Panc1 (cell line): ENCODE measurements at regions not wholly inside any gene's neighbourhood (a gene's known extent, or its start where the extent isn't known, plus 50 kb on each side); places are given as distances from the start of the nearest gene placed in this dataset.

Experiments used
- POLR2AphosphoS5 ChIP-seq: IDR thresholded peaks from 2 replicates; pipeline ENCODE4 v1.6.1; 2012; ENCODE audit warnings: mild to moderate bottlenecking, low read depth, low read length, moderate library complexity
- SIN3A ChIP-seq: IDR thresholded peaks from 2 replicates; pipeline ENCODE4 v1.6.1; 2012; ENCODE audit warnings: low read depth, mild to moderate bottlenecking, low read length, moderate library complexity, borderline replicate concordance; ENCODE audit not compliant: insufficient read depth
- TF ChIP-seq, protein P1 (sequence below): fragments of 450-650 bp; IDR thresholded peaks from 2 replicates; pipeline ENCODE4 v1.5.1; 2017; ENCODE audit warnings: mild to moderate bottlenecking
- TF ChIP-seq, protein P2 (sequence below), 2 experiments: IDR thresholded peaks; 2 replicates each; pipeline ENCODE4 v1.6.1; 2011 to 2012; ENCODE audit warnings: low read depth in 2 of 2, control low read depth in 1 of 2, low read length in 1 of 2, mild to moderate bottlenecking in 1 of 2, moderate library complexity in 1 of 2; ENCODE audit not compliant: insufficient read depth in 1 of 2

DNA sequence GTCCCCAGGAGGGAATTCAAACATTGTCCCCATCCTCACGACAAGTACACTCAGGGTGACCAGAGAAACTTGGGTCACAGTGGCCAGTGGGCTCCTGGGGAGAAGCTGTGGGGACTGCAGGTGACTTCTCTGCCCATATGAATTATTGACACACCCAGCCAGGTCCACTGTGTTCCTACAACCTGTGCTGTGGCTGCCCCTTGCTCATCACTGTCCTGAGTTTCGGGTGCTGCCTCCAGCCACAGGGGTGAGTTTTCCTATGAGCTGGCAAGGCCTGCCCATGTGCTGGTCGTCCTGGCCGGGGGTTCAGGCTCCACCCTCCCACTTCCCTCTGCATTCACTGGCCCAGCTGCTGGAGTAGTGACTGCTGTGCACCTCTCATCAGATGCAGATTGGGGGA, 59.0 kb upstream of the RBFOX3 start:
- TF ChIP-seq, protein P1, sequence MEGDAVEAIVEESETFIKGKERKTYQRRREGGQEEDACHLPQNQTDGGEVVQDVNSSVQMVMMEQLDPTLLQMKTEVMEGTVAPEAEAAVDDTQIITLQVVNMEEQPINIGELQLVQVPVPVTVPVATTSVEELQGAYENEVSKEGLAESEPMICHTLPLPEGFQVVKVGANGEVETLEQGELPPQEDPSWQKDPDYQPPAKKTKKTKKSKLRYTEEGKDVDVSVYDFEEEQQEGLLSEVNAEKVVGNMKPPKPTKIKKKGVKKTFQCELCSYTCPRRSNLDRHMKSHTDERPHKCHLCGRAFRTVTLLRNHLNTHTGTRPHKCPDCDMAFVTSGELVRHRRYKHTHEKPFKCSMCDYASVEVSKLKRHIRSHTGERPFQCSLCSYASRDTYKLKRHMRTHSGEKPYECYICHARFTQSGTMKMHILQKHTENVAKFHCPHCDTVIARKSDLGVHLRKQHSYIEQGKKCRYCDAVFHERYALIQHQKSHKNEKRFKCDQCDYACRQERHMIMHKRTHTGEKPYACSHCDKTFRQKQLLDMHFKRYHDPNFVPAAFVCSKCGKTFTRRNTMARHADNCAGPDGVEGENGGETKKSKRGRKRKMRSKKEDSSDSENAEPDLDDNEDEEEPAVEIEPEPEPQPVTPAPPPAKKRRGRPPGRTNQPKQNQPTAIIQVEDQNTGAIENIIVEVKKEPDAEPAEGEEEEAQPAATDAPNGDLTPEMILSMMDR = no peak
- TF ChIP-seq, protein P2, sequence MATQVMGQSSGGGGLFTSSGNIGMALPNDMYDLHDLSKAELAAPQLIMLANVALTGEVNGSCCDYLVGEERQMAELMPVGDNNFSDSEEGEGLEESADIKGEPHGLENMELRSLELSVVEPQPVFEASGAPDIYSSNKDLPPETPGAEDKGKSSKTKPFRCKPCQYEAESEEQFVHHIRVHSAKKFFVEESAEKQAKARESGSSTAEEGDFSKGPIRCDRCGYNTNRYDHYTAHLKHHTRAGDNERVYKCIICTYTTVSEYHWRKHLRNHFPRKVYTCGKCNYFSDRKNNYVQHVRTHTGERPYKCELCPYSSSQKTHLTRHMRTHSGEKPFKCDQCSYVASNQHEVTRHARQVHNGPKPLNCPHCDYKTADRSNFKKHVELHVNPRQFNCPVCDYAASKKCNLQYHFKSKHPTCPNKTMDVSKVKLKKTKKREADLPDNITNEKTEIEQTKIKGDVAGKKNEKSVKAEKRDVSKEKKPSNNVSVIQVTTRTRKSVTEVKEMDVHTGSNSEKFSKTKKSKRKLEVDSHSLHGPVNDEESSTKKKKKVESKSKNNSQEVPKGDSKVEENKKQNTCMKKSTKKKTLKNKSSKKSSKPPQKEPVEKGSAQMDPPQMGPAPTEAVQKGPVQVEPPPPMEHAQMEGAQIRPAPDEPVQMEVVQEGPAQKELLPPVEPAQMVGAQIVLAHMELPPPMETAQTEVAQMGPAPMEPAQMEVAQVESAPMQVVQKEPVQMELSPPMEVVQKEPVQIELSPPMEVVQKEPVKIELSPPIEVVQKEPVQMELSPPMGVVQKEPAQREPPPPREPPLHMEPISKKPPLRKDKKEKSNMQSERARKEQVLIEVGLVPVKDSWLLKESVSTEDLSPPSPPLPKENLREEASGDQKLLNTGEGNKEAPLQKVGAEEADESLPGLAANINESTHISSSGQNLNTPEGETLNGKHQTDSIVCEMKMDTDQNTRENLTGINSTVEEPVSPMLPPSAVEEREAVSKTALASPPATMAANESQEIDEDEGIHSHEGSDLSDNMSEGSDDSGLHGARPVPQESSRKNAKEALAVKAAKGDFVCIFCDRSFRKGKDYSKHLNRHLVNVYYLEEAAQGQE (IDR thresholded peaks at IDR 0.05; ENCODE audit: insufficient read depth in 1 of 2, low read depth in 2 of 2, low read length in 1 of 2) = no peak
- TF ChIP-seq POLR2AphosphoS5 (no peak), SIN3A (no peak)
